Activated T-cell treated with anti-CD3 and anti-CD28 coated beads for 24 hours (primary cell): ENCODE measurements at regions not wholly inside any gene's neighbourhood (a gene's known extent, or its start where the extent isn't known, plus 50 kb on each side); places are given as distances from the start of the nearest gene placed in this dataset.

Source experiments
- DNase-seq: peaks from one replicate; pipeline ENCODE4 v3.0.0-alpha.2; 2020; ENCODE audit warnings: low read depth

DNA sequence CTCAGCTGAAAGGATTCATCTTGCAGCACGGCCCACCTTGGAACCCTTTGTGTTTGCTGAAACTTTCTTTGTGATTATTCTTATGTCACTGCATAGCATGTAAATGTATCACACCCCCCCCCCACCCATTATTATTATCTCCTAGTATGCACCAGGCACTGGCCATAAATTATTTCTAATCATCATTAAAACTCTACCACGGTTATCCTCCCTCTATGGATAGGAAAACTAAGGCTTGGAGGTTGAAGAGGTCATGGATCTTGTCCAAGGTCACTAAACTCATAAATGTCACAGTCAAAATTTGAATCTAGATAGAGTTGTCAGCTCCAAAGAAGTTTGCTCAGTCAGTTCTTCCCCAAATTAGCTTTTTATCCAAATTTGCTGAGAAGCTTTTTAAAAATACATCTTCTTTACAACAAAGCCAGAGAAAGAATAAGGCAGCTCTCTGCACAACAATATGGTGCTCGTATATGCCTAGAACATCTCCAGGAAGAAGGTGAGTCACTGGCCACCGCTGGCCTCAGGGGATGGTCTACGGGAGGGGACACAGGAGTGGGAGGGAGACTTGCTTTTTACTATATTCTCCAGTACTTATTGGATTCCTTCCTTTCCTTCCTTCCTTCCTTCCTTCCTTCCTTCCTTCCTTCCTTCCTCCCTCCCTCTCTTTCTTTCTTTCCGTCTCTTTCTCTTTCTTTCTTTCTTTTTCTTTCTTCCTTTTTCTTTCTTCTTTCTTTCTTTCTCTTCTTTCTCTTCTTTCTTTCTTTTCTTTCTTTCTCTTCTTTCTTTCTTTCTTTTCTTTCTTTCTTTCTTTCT is 134.5 kb downstream of the VEGFA start:
- DNase-seq = no peak

DNA sequence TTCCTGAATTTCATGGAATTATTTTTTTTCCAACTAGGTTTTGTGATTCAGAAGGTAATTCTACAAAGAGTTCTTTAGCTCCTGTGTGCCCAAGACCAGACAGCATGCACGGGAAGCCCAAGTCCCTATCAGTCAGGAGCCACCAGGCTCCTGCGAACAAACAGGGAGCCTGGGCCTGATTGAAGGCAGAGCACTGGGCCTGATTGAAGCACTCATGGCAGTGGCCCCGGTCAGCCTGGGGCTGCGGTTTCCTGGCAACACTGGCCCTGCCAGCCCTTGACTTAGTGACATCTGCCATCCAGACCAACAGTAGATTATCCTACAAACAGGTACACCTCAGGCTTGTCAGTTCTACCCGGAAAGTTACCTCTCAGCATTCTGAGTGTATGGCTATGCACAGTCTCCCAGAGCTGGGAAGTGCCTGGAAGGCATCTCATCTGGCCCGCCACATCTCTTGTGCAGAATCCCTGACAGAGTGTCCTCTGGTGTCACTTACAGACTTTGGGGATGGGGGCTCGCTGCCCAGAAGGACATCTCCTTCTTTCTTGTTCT is 133.8 kb downstream of the VEGFA start:
- DNase-seq = no peak

DNA sequence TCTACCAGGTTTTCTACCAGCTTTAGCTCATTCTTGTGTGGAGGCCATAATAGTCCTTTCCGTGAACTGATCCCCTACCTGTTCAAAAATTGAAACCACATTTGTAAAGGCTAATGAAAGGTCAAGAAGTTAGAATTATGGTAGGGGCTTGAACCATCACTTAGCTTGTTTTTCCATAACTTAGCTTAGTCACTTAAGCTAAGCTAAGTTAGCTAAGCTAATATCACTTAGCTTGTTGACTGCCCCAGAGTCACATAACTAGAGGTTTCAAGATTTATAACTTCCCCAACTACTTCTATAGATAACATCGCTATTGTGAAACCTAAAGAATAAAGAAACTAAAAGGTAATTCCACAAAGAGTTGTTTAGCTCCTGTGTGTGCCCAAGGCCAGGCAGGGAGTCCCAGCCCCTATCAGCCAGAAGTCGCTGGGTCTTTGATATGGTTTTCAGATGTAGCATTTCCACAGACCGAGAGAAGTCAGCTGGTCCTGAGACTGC is 131.8 kb downstream of the VEGFA start:
- no peak for DNase-seq

DNA sequence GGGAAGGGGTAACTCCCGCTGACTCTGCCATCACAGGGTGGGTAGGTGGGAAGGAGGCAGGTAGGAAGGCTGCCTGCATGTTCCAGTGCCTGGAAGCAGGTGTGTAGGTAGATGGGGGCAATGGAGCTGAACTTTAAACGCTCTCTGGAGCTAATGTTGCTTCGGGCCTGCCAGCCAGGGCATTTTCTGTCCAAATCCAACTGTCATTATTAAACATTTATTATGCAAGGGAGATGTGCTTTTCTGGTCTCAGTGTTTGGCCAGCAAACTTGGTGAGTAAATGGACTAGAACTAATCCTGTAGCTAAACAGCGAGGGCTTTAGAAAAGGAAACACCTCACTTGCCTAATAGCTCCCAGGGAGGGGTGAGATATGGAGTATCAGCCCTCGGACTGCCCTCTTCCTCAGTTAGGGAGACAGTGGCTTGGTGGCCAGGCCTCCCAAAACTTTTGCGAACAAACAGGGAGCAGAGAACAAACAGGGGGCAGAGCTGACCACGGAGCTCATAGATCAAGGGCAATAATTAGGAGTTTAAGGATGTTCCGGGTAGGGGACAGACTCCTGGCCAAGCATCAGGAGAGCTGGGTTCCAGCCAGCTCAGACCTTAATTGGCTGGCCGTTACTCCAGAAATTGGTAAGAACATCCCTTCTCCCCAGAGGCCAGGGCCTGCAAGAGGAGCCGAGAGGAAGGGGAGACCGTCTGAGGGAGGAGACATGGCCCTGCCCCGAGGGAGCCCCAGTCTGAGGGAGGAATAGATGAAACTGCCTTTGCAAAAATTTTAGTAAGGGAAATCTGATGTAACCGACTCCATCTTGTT is 131.1 kb downstream of the VEGFA start:
- no peak for DNase-seq

DNA sequence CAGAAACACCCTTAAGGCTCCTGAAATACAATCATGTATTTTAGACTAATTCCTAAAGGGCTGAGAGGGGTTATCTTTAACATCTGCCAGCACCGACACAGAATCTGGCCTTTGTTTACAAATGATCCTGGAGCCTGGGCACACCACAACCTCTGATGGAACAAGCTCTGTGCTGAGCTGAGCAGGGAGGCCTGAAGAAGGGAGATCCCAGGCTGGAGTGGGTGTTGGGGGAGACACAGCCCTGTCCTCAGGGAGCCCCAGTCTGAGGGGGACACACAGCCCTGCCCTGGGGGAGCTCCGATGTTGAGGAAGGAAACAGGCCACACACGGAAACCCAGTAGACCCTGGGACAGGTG is 130.5 kb downstream of the VEGFA start:
- no peak for DNase-seq

DNA sequence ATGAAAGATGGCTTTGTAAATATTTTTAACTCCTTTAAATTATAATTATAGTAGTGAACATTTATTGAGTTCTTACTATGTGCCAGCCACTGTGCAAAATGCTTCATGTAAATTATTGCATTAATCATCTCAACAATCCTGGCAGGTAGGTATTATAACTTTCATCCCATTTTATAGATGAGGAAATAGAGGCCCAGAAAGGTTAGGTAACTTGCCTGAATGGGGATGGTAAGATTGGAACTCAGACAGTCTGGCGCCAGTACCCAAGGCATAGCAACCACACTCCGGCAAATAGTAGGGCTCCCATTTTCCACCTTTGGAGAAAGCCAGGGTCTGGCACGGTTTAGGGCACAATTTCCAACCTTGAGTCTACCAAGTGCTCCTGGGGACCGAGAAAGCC is 129.8 kb downstream of the VEGFA start:
- DNase-seq = no peak

DNA sequence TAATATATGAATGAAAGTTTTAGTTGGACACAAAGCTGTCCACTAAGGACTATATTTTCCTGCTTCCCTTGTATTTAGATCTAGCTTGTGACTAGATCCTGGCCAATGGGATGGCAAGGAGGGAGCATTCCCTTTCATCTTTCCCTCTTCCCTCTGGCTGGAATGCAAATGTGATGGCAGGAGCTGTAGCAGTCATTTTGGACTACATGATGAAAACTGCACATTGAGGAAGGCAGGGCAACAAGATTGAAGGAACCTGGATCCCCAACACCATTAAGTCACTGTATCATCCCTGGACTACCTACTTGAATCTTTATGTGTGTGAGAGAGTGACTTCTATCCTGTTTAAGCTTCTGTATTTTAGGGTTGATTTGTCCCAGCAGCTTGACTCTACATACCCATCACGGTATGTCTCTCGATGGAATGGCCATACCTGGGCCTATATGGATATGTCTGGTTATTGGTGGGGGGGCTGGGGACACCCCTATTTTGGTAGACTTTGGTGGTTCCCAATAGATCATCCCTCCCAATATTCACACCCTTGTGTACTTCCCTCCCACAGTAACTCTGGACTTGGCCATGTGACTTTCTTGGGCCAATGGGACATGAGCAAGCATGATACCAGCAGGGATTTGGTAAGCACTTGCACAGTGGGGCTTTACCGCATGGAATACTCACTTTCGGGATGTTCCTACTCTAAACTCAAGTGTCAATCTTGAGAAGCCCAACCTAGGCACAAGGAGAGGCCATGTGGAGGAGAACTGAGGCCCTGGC is 128.5 kb downstream of the VEGFA start:
- DNase-seq = no peak

DNA sequence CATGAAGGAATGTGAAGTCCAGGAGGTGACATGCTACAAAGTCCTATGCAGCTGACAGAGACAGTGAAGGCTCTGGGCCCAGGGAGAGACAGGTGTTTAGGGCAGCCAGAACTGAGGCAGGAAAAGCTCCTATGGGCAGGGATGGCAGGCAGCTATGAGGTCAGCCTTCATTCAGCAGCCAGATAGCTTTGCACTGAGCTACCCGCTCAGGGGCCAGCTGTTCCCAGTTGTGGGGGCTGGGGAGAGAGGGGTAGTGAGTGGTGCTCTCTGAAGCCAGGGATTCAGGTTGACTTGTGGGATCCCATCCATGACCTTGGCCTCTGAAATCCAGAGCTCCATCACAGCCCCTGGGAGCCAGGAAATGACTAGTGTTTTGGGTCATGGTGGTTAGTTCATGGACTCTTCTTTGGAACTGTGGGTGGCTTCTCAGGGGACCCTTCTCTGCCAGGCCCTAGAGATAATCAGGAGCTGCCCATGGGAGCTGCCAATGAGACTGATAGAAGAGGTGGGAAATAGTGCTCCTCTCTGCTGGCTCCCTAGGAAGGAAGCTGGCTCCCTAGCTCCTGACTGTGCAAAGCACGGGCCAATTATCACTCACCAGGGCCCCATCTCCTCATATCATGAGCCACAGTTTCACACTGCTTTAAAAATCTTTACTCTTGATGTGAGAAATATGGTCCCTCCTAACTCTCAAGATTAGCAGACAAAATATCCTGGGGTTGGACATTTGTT is 127.7 kb downstream of the VEGFA start:
- no peak for DNase-seq

DNA sequence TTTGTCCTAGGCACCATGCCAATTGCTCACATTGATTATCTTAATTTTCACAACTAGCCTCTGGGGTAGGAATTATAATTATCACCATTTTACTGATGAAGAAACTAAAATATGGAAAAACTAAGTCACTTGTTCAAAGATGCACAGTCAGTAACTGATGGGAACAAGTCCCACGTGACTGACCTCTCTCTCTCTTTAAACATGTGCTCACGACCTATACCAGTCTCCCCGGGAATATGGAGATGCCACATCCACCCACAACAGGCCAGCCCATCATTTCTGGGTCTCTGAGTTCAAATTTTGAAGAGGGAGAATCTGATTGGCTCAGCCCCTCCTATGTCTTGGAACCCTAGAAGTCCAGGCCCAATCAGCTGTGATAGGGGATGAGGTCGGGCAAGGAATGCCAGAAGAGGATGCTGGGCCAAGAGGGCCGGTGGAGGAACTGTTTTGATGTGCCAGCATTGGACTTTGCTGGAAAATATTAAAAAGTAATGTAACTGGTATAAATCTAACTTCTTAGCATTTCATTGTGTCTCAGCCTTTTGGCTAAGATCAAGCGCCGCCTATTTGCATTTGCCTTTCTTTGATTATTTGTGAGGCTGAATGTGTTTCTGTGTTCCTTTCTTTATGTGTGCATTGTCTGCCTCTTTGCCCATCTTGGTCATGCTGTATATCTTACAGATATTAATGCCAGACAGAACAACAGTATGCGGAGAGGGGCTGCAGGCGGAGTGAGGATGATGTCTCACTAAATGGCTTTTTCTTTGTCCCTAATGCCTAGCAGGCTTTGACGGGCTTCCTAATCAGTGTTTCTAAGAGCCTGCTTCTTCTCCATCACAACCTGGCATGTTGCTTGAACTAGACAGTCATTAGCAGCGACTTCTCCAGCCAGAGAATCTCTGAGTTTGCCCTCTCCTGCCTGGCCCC is 126.6 kb downstream of the VEGFA start:
- DNase-seq = no peak

DNA sequence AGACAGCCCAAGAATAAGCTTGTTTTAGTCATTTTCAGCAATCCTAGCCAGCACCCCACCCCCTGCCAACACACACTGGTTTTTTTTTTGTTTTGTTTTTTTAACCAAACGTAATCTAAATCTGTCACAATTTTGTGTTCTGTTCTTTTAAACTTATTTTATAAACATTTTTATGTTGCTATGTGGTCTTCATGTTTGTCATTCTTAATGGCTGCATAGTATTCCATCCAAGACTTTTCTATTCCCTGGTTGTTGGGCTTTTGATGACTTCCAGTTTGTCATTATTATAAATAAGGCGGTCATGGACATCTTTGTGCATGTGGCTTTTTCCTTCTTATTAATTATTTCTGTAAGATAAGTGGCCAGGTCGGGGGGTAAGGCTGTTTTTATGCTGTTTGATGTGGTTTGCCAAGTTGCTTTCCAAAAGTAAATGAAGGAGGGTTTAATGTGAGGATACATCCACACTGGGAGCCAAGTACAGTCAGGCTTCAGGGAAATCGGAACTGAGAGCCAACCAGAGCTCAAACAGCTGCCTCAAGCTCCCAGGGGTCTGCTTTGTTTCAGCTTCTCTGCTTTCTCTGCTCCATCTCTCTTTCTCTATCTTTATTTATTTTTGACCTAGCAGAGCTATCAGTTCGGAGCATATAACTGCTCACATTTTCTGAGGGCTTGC is 125.8 kb downstream of the VEGFA start:
- no peak for DNase-seq

DNA sequence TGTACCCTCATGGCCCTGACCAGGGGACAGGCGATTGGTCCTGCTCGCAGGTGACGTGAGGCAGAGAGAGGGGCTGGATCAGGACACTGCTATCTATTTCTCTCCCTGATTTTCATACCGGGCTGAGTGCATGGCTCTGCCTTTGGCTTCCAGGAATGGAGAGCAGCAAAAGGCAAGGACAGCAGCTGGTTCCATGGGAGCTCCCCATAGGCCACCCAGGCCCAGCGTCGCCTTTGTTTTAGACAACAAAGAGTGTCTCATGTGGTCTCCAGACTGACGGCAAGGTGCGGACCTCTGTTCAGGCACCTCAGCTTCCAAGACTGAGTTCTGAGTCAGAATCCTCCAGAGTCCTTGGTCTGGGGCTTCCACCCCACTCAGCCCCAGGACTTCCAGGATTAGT is 123.1 kb downstream of the VEGFA start:
- DNase-seq = no peak

DNA sequence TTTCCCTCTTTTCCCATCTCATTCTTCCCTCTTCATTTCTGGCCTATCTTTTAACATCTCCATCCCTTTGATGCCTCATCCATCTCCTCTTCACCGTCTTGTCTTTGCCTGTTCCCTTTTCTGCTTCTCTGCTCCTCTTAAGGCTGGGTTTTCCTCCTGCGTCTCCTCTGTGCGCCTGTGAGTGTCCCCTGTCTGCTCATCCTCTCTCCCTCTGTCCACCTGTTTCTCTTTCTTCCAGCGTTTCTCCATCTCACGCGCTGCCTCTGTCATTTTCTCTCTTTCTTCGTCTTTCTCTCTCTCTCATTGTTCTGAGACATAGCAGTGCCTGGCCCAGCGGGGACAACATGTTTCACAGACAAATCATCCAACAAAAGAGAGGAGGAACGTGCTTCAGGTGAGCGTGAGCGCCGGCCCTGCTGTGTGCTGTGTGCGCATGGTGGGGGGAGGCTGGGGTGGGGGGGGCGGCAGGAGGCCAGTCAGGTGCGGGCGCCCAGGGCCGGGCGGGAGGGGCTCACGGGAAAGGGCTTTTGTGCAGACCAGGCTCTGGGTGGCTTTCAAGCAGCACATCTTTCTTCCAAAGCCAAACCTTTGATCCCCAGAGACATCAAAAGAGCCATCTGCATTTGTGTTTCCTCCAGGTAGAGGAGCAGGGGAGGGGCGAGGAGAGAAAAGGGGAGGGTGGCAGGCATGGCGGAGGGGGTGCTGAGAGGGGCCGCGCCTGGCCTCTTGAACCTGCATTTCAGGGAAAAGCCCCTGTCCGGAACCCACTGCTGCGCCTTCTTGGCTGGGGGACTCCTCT is 121.3 kb downstream of the VEGFA start:
- DNase-seq = no peak

DNA sequence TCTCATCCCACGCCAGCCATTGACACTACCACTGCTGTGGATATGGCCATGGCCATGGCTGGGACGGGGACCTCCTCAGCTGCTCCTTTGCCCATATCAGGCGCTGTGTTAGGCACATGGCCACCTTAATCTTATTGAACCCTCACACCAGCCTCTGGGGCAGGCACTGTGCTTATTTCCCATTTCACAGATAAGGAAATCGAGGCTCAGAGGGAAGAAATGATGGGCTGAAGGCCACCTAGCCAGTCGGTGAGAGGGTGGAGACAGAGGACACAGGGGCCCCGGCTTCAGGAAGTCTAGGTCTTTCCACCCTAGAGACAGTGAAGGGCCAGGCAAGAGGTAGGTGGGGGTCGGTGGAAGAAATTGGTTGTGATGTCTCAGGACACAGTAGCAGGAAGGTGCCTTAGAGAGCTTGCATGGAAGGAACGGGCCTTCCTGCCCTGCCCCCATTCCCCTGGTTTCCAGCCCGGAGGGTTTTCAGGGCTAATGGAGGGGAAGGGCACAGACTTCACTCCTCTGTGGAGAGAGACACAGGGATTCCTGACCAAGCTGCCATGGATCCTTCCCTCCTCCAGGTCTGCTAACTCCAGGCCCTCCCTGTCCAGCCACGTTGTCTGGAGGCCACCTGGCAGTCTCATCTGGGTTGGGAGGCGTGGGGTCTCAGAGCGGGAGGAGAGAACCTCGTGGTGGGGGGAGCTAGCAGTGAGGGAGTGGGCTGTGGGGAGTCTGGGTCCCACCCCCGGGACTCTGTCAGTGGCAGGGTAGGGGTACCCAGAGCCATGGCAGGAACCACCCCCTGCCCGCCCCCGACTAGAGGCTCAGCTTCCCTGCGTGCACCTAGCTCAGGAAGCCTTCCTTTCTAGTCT is 120.4 kb downstream of the VEGFA start:
- no peak for DNase-seq

DNA sequence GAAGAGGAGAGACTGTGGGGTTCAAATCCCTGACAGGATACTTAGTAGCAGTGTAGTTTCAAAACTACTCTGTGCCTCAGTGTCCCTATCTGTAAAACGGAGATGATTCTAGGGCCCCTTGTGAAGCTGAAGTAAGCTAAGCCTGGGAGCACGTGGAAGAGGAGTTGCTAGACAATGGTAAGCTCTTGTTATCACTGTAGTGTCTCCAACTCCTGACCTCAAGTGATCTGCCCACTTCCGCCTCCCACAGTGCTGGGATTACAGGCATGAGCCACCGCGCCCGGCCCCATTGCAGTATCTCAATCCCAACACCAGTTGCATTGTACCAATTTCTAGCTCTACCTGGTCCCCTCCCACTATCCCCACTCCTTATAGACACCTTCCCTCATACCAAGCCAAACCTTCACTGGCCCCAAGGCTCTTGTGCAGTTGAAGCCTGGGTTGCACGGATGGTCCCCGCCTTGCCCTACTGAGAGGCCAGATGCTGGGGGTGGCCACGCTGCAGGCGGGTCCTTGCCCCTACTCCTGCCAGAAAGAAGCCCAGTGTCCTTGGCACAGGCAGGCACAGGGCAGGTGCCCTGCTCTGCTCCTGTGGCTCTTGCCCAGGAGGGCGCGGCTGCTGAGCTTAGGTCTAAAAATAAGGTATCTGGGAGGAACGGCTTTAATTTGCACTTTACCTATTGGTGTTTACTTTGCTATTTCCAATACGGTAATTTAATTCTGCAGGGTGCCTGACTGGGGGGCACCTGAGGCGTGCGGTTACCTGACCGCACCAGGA is 118.1 kb downstream of the VEGFA start:
- no peak for DNase-seq

DNA sequence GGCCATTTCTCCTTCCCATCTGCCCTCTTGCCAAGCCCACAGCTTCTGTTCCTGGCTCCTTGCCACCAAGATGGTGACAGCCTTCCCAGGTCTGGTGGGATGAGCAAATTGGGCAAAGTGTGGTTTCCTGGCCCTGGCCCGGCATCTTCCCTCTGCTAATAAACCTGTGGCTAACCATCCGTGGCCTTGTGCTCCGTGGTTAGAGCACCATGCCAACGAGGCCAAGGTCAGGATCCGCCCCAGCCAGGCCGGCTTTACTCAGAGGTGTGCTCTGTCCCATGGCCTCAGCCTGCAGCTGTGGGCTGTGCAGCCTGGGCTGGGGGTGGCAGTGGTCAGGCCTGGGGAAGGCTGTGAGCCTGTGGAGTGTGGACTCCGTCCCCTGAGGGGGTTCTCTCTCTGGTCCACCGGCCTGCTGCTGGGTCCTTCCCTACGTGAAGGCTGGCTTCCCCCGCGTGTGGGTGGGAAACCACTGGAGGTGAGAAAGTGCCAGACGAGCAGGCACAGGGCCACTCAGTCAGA is 117.4 kb downstream of the VEGFA start:
- DNase-seq = no peak

DNA sequence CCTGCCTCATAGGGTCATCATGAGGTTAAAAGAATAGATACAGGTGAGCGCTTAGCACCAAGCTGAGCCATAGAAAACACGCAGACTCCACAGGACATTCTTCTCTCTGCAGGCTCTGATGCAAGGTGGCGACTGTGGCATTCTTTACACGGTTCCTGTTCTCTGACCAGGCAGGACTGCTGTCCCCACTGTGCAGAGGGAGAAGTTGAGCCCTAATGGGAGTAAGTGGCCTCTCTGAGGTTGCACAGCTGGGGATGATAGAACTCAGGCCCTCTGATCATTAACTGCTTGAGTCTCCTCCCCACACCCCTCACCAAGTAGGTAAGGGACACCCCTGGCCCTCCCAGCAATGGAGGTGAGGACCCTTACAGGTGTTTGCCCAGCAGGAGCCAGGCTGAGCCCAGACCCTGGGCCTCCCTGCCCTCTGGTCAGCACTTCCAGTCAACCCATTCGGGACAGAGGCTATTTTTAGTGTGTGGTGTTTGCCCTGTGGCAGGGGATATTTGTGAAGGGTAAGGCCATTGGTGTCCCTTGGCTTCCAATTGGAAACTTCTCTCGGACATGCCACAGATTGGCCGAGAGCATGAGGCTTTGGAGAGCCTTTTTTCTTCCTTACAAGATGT is 116.8 kb downstream of the VEGFA start:
- no peak for DNase-seq

DNA sequence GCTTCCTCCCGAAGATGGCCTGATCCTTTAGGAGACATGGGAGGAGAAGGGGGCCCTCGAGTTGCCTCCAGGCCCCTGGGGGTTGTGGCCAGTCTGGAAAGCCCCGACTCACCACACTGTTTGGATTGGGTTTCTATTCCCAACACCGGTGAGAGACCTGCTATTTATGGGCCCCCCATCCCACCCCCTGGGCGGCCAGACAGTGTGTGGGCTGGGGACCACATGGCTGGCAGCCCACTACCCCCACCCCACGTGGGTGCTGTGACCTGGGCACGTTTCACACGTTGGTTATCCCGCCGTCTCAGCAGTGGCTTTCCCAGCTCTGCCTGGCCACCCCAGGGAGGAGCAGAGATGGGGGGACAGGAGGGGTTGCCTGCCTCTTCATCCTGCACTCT is 116.1 kb downstream of the VEGFA start:
- no peak for DNase-seq
